Caco-2 (cell line): ENCODE measurements at regions not wholly inside any gene's neighbourhood (a gene's known extent, or its start where the extent isn't known, plus 50 kb on each side); places are given as distances from the start of the nearest gene placed in this dataset.

ENCODE experiments used
- BruUV-seq: library from RNA; stranded (reverse); fragments of 400-500 nt; replicated peaks from 2 replicates; lab custom pipeline; 2021; lab: Mats Ljungman, UMichigan
- CTCF ChIA-PET: fragments of 300-600 bp; sonication (Branson Sonifier 250); formaldehyde crosslinking; loops from one replicate; lab custom pipeline; 2022; ENCODE audit warnings: antibody characterized with exemption; lab: Charles Lee
- POLR2A ChIA-PET: fragments of 300-600 bp; sonication (Branson Sonifier 250); formaldehyde crosslinking; loops from one replicate; lab custom pipeline; 2022; ENCODE audit warnings: antibody characterized with exemption; lab: Charles Lee
- DNase-seq, 2 experiments: peaks; one replicate each; pipeline versions ENCODE4 v3.0.0 to v3.0.0-alpha.2; 2020 to 2022
- H3K27me3 ChIP-seq: replicated peaks from 2 replicates; pipeline ENCODE4 v1.6.0; 2011; ENCODE audit warnings: low read length; ENCODE audit not compliant: control insufficient read depth, insufficient read depth
- H3K36me3 ChIP-seq: 2 replicates; pipeline ENCODE4 v1.5.1; 2011; ENCODE audit warnings: low read length; ENCODE audit not compliant: control insufficient read depth, insufficient read depth
- H3K4me1 ChIP-seq: fragments of 250-450 bp; sonication (Bioruptor Pico); 2 replicates; pipeline ENCODE4 v1.5.1; 2020; ENCODE audit warnings: mild to moderate bottlenecking
- H3K4me3 ChIP-seq: 2 replicates; pipeline ENCODE4 v1.5.1; 2011; ENCODE audit warnings: low read depth, mild to moderate bottlenecking, control low read depth, low read length
- H3K9me3 ChIP-seq: fragments of 250-450 bp; sonication (Bioruptor Pico); 2 replicates; pipeline ENCODE4 v1.5.1; 2020; ENCODE audit warnings: mild to moderate bottlenecking, moderate library complexity
- H3K27ac Mint-ChIP-seq: one replicate; pipeline ENCODE4 v1.8.0; 2022; ENCODE audit warnings: mixed read lengths; ENCODE audit not compliant: unreplicated experiment
- H3K27me3 Mint-ChIP-seq: one replicate; pipeline ENCODE4 v1.8.0; 2022; ENCODE audit warnings: mixed read lengths; ENCODE audit not compliant: insufficient read depth, unreplicated experiment
- H3K36me3 Mint-ChIP-seq: one replicate; pipeline ENCODE4 v1.8.0; 2022; ENCODE audit warnings: mild to moderate bottlenecking, mixed read lengths; ENCODE audit not compliant: insufficient read depth, unreplicated experiment
- H3K4me1 Mint-ChIP-seq: one replicate; pipeline ENCODE4 v1.8.0; 2022; ENCODE audit warnings: low read depth, mixed read lengths; ENCODE audit not compliant: unreplicated experiment
- H3K4me3 Mint-ChIP-seq: one replicate; pipeline ENCODE4 v1.8.0; 2022; ENCODE audit warnings: mild to moderate bottlenecking, moderate library complexity, mixed read lengths; ENCODE audit not compliant: unreplicated experiment
- H3K9me3 Mint-ChIP-seq: one replicate; pipeline ENCODE4 v1.8.0; 2022; ENCODE audit warnings: mixed read lengths; ENCODE audit not compliant: unreplicated experiment
- intact Hi-C: fragments of 100-400 bp; cut with micrococcal nuclease; formaldehyde crosslinking; loops from one replicate; pipeline ENCODE4 v1.10.0; 2022; ENCODE audit not compliant: unreplicated experiment
- TF ChIP-seq, protein P1 (sequence below), 2 experiments: fragments of 200-600 bp in 1 of 2; IDR thresholded peaks; 1 replicate in 1 of 2; 2 replicates in 1 of 2; pipeline versions ENCODE4 v1.5.1 to v1.8.0; 2011 to 2022; ENCODE audit warnings: antibody characterized with exemption in 1 of 2, control low read depth in 1 of 2, inconsistent platforms in 1 of 2, low read depth in 1 of 2, low read length in 1 of 2, mild to moderate bottlenecking in 1 of 2, moderate library complexity in 1 of 2; ENCODE audit not compliant: insufficient read depth in 1 of 2, severe bottlenecking in 1 of 2, unreplicated experiment in 1 of 2

GRCh38 chr10:55220975-55221374, 419.9 kb upstream of the PCDH15 start:
- Histone ChIP-seq H3K4me1 (no peaks in the 10 kb centered on the region), H3K36me3 (no peaks in the 10 kb centered on the region), H3K9me3 (no peaks in the 10 kb centered on the region), H3K4me3 (no peak overlapping the region), H3K27me3 (no peaks in the 10 kb centered on the region)
- DNase-seq, result no peak
- Mint-ChIP-seq H3K4me1 (no peaks in the 10 kb centered on the region), H3K4me3 (no peak overlapping the region), H3K9me3 (no peaks in the 10 kb centered on the region), H3K27me3 (no peaks in the 10 kb centered on the region), H3K36me3 (no peaks in the 10 kb centered on the region), H3K27ac (no peak overlapping the region)
- TF ChIP-seq, protein P1, sequence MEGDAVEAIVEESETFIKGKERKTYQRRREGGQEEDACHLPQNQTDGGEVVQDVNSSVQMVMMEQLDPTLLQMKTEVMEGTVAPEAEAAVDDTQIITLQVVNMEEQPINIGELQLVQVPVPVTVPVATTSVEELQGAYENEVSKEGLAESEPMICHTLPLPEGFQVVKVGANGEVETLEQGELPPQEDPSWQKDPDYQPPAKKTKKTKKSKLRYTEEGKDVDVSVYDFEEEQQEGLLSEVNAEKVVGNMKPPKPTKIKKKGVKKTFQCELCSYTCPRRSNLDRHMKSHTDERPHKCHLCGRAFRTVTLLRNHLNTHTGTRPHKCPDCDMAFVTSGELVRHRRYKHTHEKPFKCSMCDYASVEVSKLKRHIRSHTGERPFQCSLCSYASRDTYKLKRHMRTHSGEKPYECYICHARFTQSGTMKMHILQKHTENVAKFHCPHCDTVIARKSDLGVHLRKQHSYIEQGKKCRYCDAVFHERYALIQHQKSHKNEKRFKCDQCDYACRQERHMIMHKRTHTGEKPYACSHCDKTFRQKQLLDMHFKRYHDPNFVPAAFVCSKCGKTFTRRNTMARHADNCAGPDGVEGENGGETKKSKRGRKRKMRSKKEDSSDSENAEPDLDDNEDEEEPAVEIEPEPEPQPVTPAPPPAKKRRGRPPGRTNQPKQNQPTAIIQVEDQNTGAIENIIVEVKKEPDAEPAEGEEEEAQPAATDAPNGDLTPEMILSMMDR (IDR thresholded peaks at IDR 0.05; ENCODE audit: insufficient read depth in 1 of 2, low read depth in 1 of 2, low read length in 1 of 2, severe bottlenecking in 1 of 2, unreplicated experiment in 1 of 2), result no peak
- intact Hi-C loops, result no loop called here
- CTCF ChIA-PET, result no interaction called here
- POLR2A ChIA-PET, result no interaction called here
- no TSS peak for BruUV-seq

DNA sequence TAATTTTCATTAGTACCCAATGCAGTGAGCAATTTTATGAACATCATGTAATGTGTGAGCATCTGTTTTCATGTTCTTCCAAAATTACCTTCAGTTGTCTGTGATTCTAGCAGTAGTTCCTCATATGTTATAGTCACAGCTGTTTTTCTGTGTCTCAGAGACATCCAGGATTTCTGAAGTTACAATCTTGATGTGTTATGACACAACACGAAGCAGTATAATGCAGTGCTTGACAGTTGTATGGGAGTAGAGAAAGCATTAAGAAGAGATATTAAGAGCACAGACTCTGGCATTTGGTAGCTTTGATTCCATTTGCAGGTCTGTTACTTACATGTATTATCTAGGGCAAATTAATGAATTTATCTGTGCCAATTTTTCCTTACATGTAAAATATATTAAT, 414.7 kb upstream of the PCDH15 start:
- H3K36me3 ChIP-seq, result no peaks in the 10 kb centered on the region
- no peaks in the 10 kb centered on the region for H3K4me1 Mint-ChIP-seq
- H3K4me3 ChIP-seq, result no peak overlapping the region
- intact Hi-C loops, result no loop called here
- no peaks in the 10 kb centered on the region for H3K27me3 ChIP-seq
- no peak for DNase-seq
- POLR2A ChIA-PET, result no interaction called here
- no peak overlapping the region for H3K4me3 Mint-ChIP-seq
- no peak overlapping the region for H3K27ac Mint-ChIP-seq
- no peaks in the 10 kb centered on the region for H3K9me3 ChIP-seq
- no TSS peak for BruUV-seq
- H3K4me1 ChIP-seq, result no peaks in the 10 kb centered on the region
- TF ChIP-seq, protein P1 (IDR thresholded peaks at IDR 0.05; ENCODE audit: insufficient read depth in 1 of 2, low read depth in 1 of 2, low read length in 1 of 2, severe bottlenecking in 1 of 2, unreplicated experiment in 1 of 2), result no peak
- CTCF ChIA-PET, result no interaction called here
- H3K9me3 Mint-ChIP-seq, result no peaks in the 10 kb centered on the region
- no peaks in the 10 kb centered on the region for H3K27me3 Mint-ChIP-seq
- H3K36me3 Mint-ChIP-seq, result no peaks in the 10 kb centered on the region

DNA sequence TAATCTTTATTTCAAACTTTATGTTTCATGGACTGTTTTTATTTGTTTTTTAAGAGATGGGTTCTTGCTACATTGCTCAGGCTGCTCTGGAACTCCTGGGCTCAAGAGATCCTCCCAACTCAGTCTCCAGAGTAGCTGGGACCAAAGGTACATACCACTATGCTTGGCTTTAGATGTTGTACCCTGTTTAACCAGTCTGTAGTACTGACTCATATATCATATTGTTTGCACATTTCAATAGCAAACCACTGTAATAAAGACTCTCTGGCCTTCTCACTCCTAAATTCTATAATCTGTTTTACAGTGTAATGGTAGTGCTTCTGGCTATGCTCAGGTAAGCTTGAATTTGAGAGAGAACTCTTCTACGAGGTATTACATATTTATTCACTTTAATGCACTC, 413.6 kb upstream of the PCDH15 start:
- intact Hi-C loops, result no loop called here
- Histone ChIP-seq H3K4me3 (no peak overlapping the region), H3K4me1 (no peaks in the 10 kb centered on the region), H3K27me3 (no peaks in the 10 kb centered on the region), H3K9me3 (no peaks in the 10 kb centered on the region), H3K36me3 (no peaks in the 10 kb centered on the region)
- Mint-ChIP-seq H3K4me3 (no peak overlapping the region), H3K27ac (no peak overlapping the region), H3K9me3 (no peaks in the 10 kb centered on the region), H3K27me3 (no peaks in the 10 kb centered on the region), H3K4me1 (no peaks in the 10 kb centered on the region), H3K36me3 (no peaks in the 10 kb centered on the region)
- POLR2A ChIA-PET, result no interaction called here
- TF ChIP-seq, protein P1 (IDR thresholded peaks at IDR 0.05; ENCODE audit: insufficient read depth in 1 of 2, low read depth in 1 of 2, low read length in 1 of 2, severe bottlenecking in 1 of 2, unreplicated experiment in 1 of 2), result no peak
- CTCF ChIA-PET, result no interaction called here
- no peak for DNase-seq
- BruUV-seq, result no TSS peak
